ENCODE measurements at regions not wholly inside any gene's neighbourhood (a gene's known extent, or its start where the extent isn't known, plus 50 kb on each side); places are given as distances from the start of the nearest gene placed in this dataset.

DNA sequence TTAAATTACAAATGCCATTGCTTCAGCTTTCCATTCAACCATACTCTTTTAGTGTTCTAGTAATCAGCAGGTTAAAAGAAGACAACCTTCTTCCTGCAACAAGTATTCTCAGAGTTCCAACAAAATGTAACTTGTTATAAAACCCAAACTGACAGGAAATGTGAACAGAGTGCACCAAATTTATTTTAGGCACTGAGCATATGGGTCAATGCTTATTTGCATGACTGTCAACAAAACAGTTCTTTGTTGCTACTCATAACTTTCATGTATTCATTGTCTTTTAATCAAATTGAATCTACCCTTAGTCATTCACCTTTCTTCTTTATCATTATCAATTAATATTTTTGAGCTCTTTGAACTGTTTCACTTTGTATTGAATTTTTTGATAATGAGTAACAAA, 554.1 kb downstream of the DACH1 start:
- Mint-ChIP-seq H3K36me3 (ENCODE audit: low read depth, unreplicated experiment) (no peaks in the 10 kb centered on the region), H3K27me3 (ENCODE audit: low read depth, unreplicated experiment) (no peaks in the 10 kb centered on the region), H3K4me3 (ENCODE audit: unreplicated experiment) (no peak overlapping the region), H3K27ac (ENCODE audit: unreplicated experiment) (no peak overlapping the region), H3K9me3 (ENCODE audit: unreplicated experiment) (no peaks in the 10 kb centered on the region), H3K4me1 (ENCODE audit: low read depth, unreplicated experiment) (no peaks in the 10 kb centered on the region)
- H3K4me2 ChIP-seq (ENCODE audit: low read length): no peak overlapping the region
- H3K4me1 ChIP-seq (ENCODE audit: insufficient read depth, low read length): no peaks in the 10 kb centered on the region
- no peak for TF ChIP-seq EZH2 (IDR thresholded peaks at IDR 0.05; ENCODE audit: insufficient read depth, low read length)
- TF ChIP-seq, protein P1, sequence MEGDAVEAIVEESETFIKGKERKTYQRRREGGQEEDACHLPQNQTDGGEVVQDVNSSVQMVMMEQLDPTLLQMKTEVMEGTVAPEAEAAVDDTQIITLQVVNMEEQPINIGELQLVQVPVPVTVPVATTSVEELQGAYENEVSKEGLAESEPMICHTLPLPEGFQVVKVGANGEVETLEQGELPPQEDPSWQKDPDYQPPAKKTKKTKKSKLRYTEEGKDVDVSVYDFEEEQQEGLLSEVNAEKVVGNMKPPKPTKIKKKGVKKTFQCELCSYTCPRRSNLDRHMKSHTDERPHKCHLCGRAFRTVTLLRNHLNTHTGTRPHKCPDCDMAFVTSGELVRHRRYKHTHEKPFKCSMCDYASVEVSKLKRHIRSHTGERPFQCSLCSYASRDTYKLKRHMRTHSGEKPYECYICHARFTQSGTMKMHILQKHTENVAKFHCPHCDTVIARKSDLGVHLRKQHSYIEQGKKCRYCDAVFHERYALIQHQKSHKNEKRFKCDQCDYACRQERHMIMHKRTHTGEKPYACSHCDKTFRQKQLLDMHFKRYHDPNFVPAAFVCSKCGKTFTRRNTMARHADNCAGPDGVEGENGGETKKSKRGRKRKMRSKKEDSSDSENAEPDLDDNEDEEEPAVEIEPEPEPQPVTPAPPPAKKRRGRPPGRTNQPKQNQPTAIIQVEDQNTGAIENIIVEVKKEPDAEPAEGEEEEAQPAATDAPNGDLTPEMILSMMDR (IDR thresholded peaks at IDR 0.05; ENCODE audit: insufficient read depth, low read depth, low read length): no peak
- H3K79me2 ChIP-seq (ENCODE audit: insufficient read depth, low read length): no peaks in the 10 kb centered on the region
- DNase-seq (ENCODE audit: low read depth) (no peak), FAIRE-seq (no peak)
- no peaks in the 10 kb centered on the region for H3K36me3 ChIP-seq (ENCODE audit: insufficient read depth, low read length)
- H3K9me3 ChIP-seq (ENCODE audit: insufficient read depth, low read depth, low read length): no peaks in the 10 kb centered on the region
- H3K27ac ChIP-seq (ENCODE audit: low read depth, low read length): no peak overlapping the region
- no peak overlapping the region for H3K9ac ChIP-seq (ENCODE audit: low read length)
- H3K4me3 ChIP-seq (ENCODE audit: insufficient read depth, low read depth, low read length): no peak overlapping the region
- no peaks in the 10 kb centered on the region for H4K20me1 ChIP-seq (ENCODE audit: insufficient read depth, low read length)
- H2AFZ ChIP-seq (ENCODE audit: low read depth, low read length): no peak overlapping the region
- H3K27me3 ChIP-seq (ENCODE audit: insufficient read depth, low read length): no peaks in the 10 kb centered on the region

DNA sequence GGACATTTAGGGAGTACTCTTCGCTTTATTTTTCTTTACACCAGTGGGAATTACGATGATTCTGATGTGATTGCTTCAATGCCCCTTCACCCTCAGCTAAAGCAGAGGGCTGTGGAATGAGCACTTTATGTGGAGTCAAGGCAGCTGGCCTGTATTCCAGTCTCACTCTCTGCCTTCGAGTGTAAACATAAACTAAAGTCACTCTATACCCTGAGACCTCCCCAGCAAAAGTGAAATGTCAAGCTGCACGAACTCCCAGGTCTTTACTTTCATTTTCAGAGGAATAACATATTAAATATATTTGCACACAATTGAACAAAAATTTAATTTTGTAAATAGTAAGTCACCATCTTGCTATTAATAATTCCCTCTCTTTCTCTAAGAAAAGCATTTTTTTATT, 557.1 kb downstream of the DACH1 start:
- no peaks in the 10 kb centered on the region for H3K36me3 Mint-ChIP-seq (ENCODE audit: low read depth, unreplicated experiment)
- Histone ChIP-seq H4K20me1 (ENCODE audit: insufficient read depth, low read length) (no peaks in the 10 kb centered on the region), H3K36me3 (ENCODE audit: insufficient read depth, low read length) (no peaks in the 10 kb centered on the region), H2AFZ (ENCODE audit: low read depth, low read length) (no peak overlapping the region), H3K27me3 (ENCODE audit: insufficient read depth, low read length) (no peaks in the 10 kb centered on the region), H3K27ac (ENCODE audit: low read depth, low read length) (no peak overlapping the region), H3K79me2 (ENCODE audit: insufficient read depth, low read length) (no peaks in the 10 kb centered on the region), H3K9me3 (ENCODE audit: insufficient read depth, low read depth, low read length) (no peaks in the 10 kb centered on the region), H3K9ac (ENCODE audit: low read length) (no peak overlapping the region), H3K4me2 (ENCODE audit: low read length) (no peak overlapping the region), H3K4me3 (ENCODE audit: insufficient read depth, low read depth, low read length) (no peak overlapping the region), H3K4me1 (ENCODE audit: insufficient read depth, low read length) (no peaks in the 10 kb centered on the region)
- H3K4me1 Mint-ChIP-seq (ENCODE audit: low read depth, unreplicated experiment): no peaks in the 10 kb centered on the region
- H3K27me3 Mint-ChIP-seq (ENCODE audit: low read depth, unreplicated experiment): no peaks in the 10 kb centered on the region
- FAIRE-seq (no peak), DNase-seq (ENCODE audit: low read depth) (no peak)
- H3K4me3 Mint-ChIP-seq (ENCODE audit: unreplicated experiment): no peak overlapping the region
- TF ChIP-seq, protein P1 (IDR thresholded peaks at IDR 0.05; ENCODE audit: insufficient read depth, low read depth, low read length): no peak
- TF ChIP-seq EZH2 (IDR thresholded peaks at IDR 0.05; ENCODE audit: insufficient read depth, low read length): no peak
- H3K9me3 Mint-ChIP-seq (ENCODE audit: unreplicated experiment): no peaks in the 10 kb centered on the region
- H3K27ac Mint-ChIP-seq (ENCODE audit: unreplicated experiment): no peak overlapping the region

DNA sequence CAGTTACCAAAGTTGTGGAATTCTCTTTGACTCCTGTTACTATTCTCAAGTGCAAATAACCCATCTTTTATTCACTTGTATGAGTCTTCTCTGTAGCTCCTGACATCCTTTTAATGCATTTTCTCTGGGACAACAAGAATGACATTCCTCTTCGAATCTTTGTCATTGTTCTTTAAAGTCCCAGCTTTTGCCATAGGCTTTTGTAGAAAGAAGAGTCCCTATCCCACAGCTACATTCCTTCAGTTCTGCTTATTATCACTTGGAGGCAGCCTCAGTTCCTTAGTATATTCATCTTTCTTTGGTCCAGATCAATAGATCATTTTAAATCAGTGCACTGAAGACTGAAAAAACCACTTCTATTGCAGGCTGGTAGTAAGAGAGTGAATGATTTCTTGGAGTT, 560.2 kb downstream of the DACH1 start:
- Mint-ChIP-seq H3K9me3 (ENCODE audit: unreplicated experiment) (no peaks in the 10 kb centered on the region), H3K4me1 (ENCODE audit: low read depth, unreplicated experiment) (no peaks in the 10 kb centered on the region)
- FAIRE-seq: no peak

More for the DNA sequence above, 560.2 kb downstream of the DACH1 start:
- no peaks in the 10 kb centered on the region for H3K9me3 ChIP-seq (ENCODE audit: insufficient read depth, low read depth, low read length)
- H3K27me3 ChIP-seq (ENCODE audit: insufficient read depth, low read length): no peaks in the 10 kb centered on the region
- Mint-ChIP-seq H3K27me3 (ENCODE audit: low read depth, unreplicated experiment) (no peaks in the 10 kb centered on the region), H3K36me3 (ENCODE audit: low read depth, unreplicated experiment) (no peaks in the 10 kb centered on the region), H3K27ac (ENCODE audit: unreplicated experiment) (no peak overlapping the region), H3K4me3 (ENCODE audit: unreplicated experiment) (no peak overlapping the region)
- no peak overlapping the region for H3K4me2 ChIP-seq (ENCODE audit: low read length)
- H3K4me3 ChIP-seq (ENCODE audit: insufficient read depth, low read depth, low read length): no peak overlapping the region
- H4K20me1 ChIP-seq (ENCODE audit: insufficient read depth, low read length): no peaks in the 10 kb centered on the region
- no peak overlapping the region for H2AFZ ChIP-seq (ENCODE audit: low read depth, low read length)
- H3K4me1 ChIP-seq (ENCODE audit: insufficient read depth, low read length): no peaks in the 10 kb centered on the region
- no peak overlapping the region for H3K9ac ChIP-seq (ENCODE audit: low read length)
- no peak for DNase-seq (ENCODE audit: low read depth)
- H3K79me2 ChIP-seq (ENCODE audit: insufficient read depth, low read length): no peaks in the 10 kb centered on the region
- no peak overlapping the region for H3K27ac ChIP-seq (ENCODE audit: low read depth, low read length)
- H3K36me3 ChIP-seq (ENCODE audit: insufficient read depth, low read length): no peaks in the 10 kb centered on the region
- no peak for TF ChIP-seq EZH2 (IDR thresholded peaks at IDR 0.05; ENCODE audit: insufficient read depth, low read length)
- TF ChIP-seq, protein P1 (IDR thresholded peaks at IDR 0.05; ENCODE audit: insufficient read depth, low read depth, low read length): no peak

Data from astrocyte (in vitro differentiated cells and primary cell).